Effector memory CD4-positive, alpha-beta T cell (primary cell): ENCODE measurements at regions not wholly inside any gene's neighbourhood (a gene's known extent, or its start where the extent isn't known, plus 50 kb on each side); places are given as distances from the start of the nearest gene placed in this dataset.

Experiments
- DNase-seq, 3 donors: peaks; one replicate each; pipeline ENCODE4 v3.0.0-alpha.2; 2020
- H3K27ac ChIP-seq: 2 replicates; pipeline ENCODE4 v1.7.0; 2013; ENCODE audit warnings: mild to moderate bottlenecking, low read length, moderate library complexity; ENCODE audit not compliant: insufficient read depth, poor library complexity, severe bottlenecking
- H3K27me3 ChIP-seq: replicated peaks from 2 replicates; pipeline ENCODE4 v1.7.0; 2013; ENCODE audit warnings: mild to moderate bottlenecking, low read length; ENCODE audit not compliant: insufficient read depth, control insufficient read depth, poor library complexity, severe bottlenecking
- H3K36me3 ChIP-seq: 2 replicates; pipeline ENCODE4 v1.7.0; 2013; ENCODE audit warnings: mild to moderate bottlenecking, low read length, moderate library complexity; ENCODE audit not compliant: control insufficient read depth, insufficient read depth
- H3K4me1 ChIP-seq: 2 replicates; pipeline ENCODE4 v1.7.0; 2013; ENCODE audit warnings: low read length, mild to moderate bottlenecking; ENCODE audit not compliant: control insufficient read depth, insufficient read depth, poor library complexity, severe bottlenecking
- H3K4me3 ChIP-seq: 2 replicates; pipeline ENCODE4 v1.7.0; 2013; ENCODE audit warnings: low read length, low read depth, mild to moderate bottlenecking; ENCODE audit not compliant: insufficient read depth, poor library complexity, severe bottlenecking
- H3K9me3 ChIP-seq: 2 replicates; pipeline ENCODE4 v1.7.0; 2013; ENCODE audit warnings: mild to moderate bottlenecking, low read length, moderate library complexity; ENCODE audit not compliant: control insufficient read depth

GRCh38 chr3:150357923-150358607 is 50.0 kb upstream of the TSC22D2 start:
- H3K9me3 ChIP-seq, result no peaks in the 10 kb centered on the region
- no peak for DNase-seq
- H3K27ac ChIP-seq, result no peak overlapping the region
- no peaks in the 10 kb centered on the region for H3K4me1 ChIP-seq
- no peaks in the 10 kb centered on the region for H3K36me3 ChIP-seq
- H3K27me3 ChIP-seq, result no peaks in the 10 kb centered on the region
- H3K4me3 ChIP-seq, result no peak overlapping the region

DNA sequence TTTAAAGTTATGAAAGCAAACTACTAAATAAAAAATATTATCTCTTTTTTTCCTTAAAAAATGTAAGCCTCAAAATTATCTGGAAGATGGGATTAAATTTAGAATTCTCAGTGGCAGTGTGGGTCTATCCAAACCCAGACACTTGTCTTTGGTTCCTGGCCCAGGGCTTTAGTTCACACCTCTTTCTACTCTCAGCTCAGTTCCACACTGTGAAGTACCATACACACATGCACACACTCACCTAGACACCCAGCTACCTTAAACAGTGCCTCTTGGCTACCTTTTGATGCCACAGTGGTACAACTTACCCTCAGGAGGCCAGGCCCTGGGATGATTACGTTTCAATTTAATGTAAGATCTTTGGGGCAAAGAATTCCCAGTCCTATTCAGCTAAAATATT is 51.0 kb upstream of the TSC22D2 start:
- DNase-seq, result no peak
- Histone ChIP-seq H3K4me1 (no peaks in the 10 kb centered on the region), H3K27me3 (no peaks in the 10 kb centered on the region), H3K4me3 (no peak overlapping the region), H3K9me3 (no peaks in the 10 kb centered on the region), H3K27ac (no peak overlapping the region), H3K36me3 (no peaks in the 10 kb centered on the region)

GRCh38 chr3:150355574-150355973 is 52.5 kb upstream of the TSC22D2 start:
- Histone ChIP-seq H3K4me3 (no peak overlapping the region), H3K4me1 (no peaks in the 10 kb centered on the region), H3K9me3 (no peaks in the 10 kb centered on the region), H3K36me3 (no peaks in the 10 kb centered on the region), H3K27me3 (no peaks in the 10 kb centered on the region), H3K27ac (no peak overlapping the region)
- no peak for DNase-seq

DNA sequence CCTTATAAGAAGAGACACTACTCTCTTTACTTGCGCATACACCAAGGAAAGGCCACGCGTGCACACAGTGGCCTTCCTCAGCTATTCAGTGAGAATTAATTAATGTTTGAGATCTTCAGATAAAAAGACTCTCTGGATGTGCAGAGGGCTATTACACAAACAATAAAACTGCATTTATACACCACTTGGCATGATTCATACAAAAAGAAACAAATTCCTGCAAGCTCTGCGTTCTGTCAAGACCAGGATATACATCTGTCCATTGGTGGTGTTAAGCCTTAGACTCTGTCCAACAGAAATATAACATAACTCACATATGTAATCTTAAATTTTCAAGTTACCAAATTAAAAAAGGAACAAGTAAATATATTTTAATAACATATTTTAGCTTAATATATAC is 55.2 kb upstream of the TSC22D2 start:
- Histone ChIP-seq H3K4me3 (no peak overlapping the region), H3K9me3 (no peaks in the 10 kb centered on the region), H3K27me3 (no peaks in the 10 kb centered on the region), H3K36me3 (no peaks in the 10 kb centered on the region), H3K27ac (no peak overlapping the region), H3K4me1 (no peaks in the 10 kb centered on the region)
- no peak for DNase-seq

- no peaks in the 10 kb centered on the region for H3K27me3 ChIP-seq
- H3K4me3 ChIP-seq, result no peak overlapping the region
- H3K9me3 ChIP-seq, result no peaks in the 10 kb centered on the region
- DNase-seq, result no peak
- no peaks in the 10 kb centered on the region for H3K36me3 ChIP-seq
- no peaks in the 10 kb centered on the region for H3K4me1 ChIP-seq
- no peak overlapping the region for H3K27ac ChIP-seq
Measured at GRCh38 chr3:150351398-150351797, 56.7 kb upstream of the TSC22D2 start.

DNA sequence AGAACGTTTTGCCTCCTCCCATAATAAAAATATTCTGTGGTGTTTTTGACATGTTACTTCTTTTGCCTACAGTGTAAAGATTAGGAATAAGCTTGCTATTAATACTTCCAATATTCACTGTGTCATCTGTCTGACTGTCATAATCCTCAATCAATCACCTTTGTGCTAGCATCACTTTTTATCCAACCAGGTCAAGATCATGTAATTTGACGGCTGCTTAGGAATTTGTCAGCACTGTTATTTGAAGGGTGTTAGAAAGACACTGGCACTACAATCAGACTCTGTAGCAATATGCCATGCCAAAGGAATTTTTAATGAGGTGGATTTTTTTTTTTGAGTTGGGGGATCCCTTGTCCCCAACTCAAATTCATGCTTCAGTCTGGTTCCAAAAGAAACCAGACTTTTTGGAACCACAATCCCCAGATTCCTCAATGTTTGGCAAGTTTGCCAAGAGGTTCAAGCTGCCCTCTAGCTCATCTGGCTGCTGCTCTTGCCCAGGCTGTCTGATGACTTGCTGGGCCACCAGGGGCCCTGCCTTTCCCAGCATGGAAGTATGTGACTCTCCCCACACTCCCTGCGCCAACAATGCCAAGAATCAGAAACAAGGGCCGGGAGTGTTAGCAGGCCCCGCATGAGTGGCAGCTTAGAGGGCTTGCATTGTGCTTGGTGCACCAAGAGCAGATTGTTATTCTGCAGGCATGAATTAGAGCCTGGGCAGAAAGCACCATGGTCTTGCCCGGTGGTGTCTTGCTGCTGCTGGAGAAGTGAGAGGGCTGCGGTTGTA is 58.6 kb upstream of the TSC22D2 start:
- Histone ChIP-seq H3K9me3 (no peaks in the 10 kb centered on the region), H3K36me3 (no peaks in the 10 kb centered on the region), H3K27me3 (no peaks in the 10 kb centered on the region), H3K27ac (no peak overlapping the region), H3K4me3 (no peak overlapping the region), H3K4me1 (no peaks in the 10 kb centered on the region)
- DNase-seq, result no peak

DNA sequence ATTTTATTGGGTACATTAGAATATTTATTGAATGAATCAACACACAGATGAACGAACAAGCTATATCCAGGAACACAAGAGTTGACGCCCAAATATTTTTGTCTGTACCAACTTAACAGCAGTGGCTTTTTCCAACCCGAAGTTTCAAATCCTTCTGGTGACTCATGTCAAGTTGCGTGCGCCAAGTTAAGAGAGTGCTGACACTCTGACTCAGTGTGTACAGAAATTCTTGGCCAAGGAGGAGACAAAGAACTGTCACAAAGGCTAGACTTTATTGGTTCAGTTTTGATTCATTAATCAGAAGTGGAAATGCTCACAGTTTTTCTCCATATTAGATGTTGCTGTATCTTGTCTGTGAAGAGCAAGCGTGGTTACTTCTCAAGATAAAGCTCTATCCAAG is 59.6 kb upstream of the TSC22D2 start:
- no peak overlapping the region for H3K4me3 ChIP-seq
- H3K27me3 ChIP-seq, result no peaks in the 10 kb centered on the region
- H3K4me1 ChIP-seq, result no peaks in the 10 kb centered on the region
- no peak for DNase-seq
- H3K27ac ChIP-seq, result no peak overlapping the region
- no peaks in the 10 kb centered on the region for H3K9me3 ChIP-seq
- H3K36me3 ChIP-seq, result no peaks in the 10 kb centered on the region

- Histone ChIP-seq H3K36me3 (no peaks in the 10 kb centered on the region), H3K4me3 (no peak overlapping the region), H3K4me1 (no peaks in the 10 kb centered on the region), H3K27ac (no peak overlapping the region), H3K9me3 (no peaks in the 10 kb centered on the region), H3K27me3 (no peaks in the 10 kb centered on the region)
- DNase-seq, result no peak
Measured at GRCh38 chr3:150346981-150347863, 60.9 kb upstream of the TSC22D2 start.

DNA sequence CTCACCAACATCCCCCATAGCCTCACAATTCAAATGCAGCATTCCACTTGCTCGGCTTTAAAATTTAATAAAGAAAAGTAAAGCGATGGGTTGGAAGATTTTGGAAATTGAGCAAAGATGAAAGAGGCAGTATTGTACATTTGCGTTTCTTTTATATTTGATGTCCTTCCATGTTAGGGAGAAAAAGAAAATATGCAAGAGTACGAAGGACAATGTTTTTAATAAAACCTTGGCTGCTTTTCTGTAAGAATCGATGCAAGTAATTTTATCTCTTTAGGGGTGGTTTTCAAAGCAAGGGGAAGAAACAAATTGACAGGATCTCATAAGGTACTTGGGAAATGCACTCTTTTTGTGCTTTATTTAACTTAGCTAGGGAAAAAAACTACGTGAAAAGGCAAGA is 61.8 kb upstream of the TSC22D2 start:
- Histone ChIP-seq H3K27me3 (no peaks in the 10 kb centered on the region), H3K9me3 (no peaks in the 10 kb centered on the region), H3K4me3 (no peak overlapping the region), H3K36me3 (no peaks in the 10 kb centered on the region), H3K27ac (no peak overlapping the region), H3K4me1 (no peaks in the 10 kb centered on the region)
- no peak for DNase-seq
